ENCODE measurements at regions not wholly inside any gene's neighbourhood (a gene's known extent, or its start where the extent isn't known, plus 50 kb on each side); places are given as distances from the start of the nearest gene placed in this dataset.

DNA sequence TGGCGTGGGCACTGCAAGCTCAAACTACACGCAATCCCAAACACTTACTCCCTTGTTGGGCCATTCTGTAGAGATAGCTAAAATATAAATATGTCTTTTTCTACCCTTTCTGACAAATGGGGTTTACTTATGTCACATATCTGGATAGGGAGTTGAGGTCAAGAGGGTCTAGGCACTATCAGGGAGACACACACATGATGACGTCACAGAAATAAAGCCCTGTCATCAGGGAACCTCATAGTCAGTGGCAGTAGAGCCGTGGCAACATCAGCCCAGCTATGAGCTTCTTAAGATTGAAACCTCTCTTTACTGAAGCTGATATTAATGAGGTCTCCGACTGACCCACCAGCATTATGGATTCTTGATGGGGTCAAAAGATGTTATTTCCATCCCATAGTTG is 234.6 kb upstream of the CDH7 start:
- TF ChIP-seq, protein P1, sequence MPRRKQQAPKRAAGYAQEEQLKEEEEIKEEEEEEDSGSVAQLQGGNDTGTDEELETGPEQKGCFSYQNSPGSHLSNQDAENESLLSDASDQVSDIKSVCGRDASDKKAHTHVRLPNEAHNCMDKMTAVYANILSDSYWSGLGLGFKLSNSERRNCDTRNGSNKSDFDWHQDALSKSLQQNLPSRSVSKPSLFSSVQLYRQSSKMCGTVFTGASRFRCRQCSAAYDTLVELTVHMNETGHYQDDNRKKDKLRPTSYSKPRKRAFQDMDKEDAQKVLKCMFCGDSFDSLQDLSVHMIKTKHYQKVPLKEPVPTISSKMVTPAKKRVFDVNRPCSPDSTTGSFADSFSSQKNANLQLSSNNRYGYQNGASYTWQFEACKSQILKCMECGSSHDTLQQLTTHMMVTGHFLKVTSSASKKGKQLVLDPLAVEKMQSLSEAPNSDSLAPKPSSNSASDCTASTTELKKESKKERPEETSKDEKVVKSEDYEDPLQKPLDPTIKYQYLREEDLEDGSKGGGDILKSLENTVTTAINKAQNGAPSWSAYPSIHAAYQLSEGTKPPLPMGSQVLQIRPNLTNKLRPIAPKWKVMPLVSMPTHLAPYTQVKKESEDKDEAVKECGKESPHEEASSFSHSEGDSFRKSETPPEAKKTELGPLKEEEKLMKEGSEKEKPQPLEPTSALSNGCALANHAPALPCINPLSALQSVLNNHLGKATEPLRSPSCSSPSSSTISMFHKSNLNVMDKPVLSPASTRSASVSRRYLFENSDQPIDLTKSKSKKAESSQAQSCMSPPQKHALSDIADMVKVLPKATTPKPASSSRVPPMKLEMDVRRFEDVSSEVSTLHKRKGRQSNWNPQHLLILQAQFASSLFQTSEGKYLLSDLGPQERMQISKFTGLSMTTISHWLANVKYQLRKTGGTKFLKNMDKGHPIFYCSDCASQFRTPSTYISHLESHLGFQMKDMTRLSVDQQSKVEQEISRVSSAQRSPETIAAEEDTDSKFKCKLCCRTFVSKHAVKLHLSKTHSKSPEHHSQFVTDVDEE (CRISPR knock-in tag; IDR thresholded peaks at IDR 0.05): no peak
- TF ChIP-seq TOX (CRISPR knock-in tag; IDR thresholded peaks at IDR 0.05; ENCODE audit: borderline replicate concordance): no peak
- no peak for TF ChIP-seq RARB (CRISPR knock-in tag; IDR thresholded peaks at IDR 0.05)
- no peak for TF ChIP-seq ESRRG (CRISPR knock-in tag; IDR thresholded peaks at IDR 0.05)
- TF ChIP-seq, protein P2, sequence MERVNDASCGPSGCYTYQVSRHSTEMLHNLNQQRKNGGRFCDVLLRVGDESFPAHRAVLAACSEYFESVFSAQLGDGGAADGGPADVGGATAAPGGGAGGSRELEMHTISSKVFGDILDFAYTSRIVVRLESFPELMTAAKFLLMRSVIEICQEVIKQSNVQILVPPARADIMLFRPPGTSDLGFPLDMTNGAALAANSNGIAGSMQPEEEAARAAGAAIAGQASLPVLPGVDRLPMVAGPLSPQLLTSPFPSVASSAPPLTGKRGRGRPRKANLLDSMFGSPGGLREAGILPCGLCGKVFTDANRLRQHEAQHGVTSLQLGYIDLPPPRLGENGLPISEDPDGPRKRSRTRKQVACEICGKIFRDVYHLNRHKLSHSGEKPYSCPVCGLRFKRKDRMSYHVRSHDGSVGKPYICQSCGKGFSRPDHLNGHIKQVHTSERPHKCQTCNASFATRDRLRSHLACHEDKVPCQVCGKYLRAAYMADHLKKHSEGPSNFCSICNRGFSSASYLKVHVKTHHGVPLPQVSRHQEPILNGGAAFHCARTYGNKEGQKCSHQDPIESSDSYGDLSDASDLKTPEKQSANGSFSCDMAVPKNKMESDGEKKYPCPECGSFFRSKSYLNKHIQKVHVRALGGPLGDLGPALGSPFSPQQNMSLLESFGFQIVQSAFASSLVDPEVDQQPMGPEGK (CRISPR knock-in tag; IDR thresholded peaks at IDR 0.05; ENCODE audit: borderline replicate concordance): no peak
- no peak for TF ChIP-seq GLIS3 (CRISPR knock-in tag; IDR thresholded peaks at IDR 0.05)
- TF ChIP-seq TCF4 (CRISPR knock-in tag; IDR thresholded peaks at IDR 0.05; ENCODE audit: borderline replicate concordance): no peak
- no peak for TF ChIP-seq ZC3H10 (CRISPR knock-in tag; IDR thresholded peaks at IDR 0.05)
- TF ChIP-seq, protein P3, sequence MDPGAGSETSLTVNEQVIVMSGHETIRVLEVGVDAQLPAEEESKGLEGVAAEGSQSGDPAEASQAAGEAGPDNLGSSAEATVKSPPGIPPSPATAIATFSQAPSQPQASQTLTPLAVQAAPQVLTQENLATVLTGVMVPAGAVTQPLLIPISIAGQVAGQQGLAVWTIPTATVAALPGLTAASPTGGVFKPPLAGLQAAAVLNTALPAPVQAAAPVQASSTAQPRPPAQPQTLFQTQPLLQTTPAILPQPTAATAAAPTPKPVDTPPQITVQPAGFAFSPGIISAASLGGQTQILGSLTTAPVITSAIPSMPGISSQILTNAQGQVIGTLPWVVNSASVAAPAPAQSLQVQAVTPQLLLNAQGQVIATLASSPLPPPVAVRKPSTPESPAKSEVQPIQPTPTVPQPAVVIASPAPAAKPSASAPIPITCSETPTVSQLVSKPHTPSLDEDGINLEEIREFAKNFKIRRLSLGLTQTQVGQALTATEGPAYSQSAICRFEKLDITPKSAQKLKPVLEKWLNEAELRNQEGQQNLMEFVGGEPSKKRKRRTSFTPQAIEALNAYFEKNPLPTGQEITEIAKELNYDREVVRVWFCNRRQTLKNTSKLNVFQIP (CRISPR knock-in tag; IDR thresholded peaks at IDR 0.05; ENCODE audit: borderline replicate concordance, low read depth): no peak
- TF ChIP-seq ISL1 (CRISPR knock-in tag; IDR thresholded peaks at IDR 0.05): no peak
- no peak for TF ChIP-seq ZNF70 (CRISPR knock-in tag; IDR thresholded peaks at IDR 0.05)
- TF ChIP-seq ZNF8 (CRISPR knock-in tag; IDR thresholded peaks at IDR 0.05): no peak
- no peak for TF ChIP-seq ARNTL (CRISPR knock-in tag; IDR thresholded peaks at IDR 0.05; ENCODE audit: borderline replicate concordance, low read depth)
- no peak for TF ChIP-seq ZFP3 (CRISPR knock-in tag; IDR thresholded peaks at IDR 0.05)
- TF ChIP-seq PPARA (CRISPR knock-in tag; IDR thresholded peaks at IDR 0.05; ENCODE audit: borderline replicate concordance): no peak
- no peak for TF ChIP-seq ZNF565 (CRISPR knock-in tag; conservative IDR thresholded peaks at IDR 0.05; ENCODE audit: low read depth)
- TF ChIP-seq, protein P4, sequence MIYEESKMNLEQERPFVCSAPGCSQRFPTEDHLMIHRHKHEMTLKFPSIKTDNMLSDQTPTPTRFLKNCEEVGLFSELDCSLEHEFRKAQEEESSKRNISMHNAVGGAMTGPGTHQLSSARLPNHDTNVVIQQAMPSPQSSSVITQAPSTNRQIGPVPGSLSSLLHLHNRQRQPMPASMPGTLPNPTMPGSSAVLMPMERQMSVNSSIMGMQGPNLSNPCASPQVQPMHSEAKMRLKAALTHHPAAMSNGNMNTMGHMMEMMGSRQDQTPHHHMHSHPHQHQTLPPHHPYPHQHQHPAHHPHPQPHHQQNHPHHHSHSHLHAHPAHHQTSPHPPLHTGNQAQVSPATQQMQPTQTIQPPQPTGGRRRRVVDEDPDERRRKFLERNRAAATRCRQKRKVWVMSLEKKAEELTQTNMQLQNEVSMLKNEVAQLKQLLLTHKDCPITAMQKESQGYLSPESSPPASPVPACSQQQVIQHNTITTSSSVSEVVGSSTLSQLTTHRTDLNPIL (CRISPR knock-in tag; IDR thresholded peaks at IDR 0.05; ENCODE audit: low read depth): no peak
- no peak for TF ChIP-seq ZFP30 (CRISPR knock-in tag; IDR thresholded peaks at IDR 0.05)
- TF ChIP-seq OSR1 (CRISPR knock-in tag; IDR thresholded peaks at IDR 0.05): no peak
- TF ChIP-seq CSDC2 (CRISPR knock-in tag; IDR thresholded peaks at IDR 0.05): no peak
- ATAC-seq: no peak

DNA sequence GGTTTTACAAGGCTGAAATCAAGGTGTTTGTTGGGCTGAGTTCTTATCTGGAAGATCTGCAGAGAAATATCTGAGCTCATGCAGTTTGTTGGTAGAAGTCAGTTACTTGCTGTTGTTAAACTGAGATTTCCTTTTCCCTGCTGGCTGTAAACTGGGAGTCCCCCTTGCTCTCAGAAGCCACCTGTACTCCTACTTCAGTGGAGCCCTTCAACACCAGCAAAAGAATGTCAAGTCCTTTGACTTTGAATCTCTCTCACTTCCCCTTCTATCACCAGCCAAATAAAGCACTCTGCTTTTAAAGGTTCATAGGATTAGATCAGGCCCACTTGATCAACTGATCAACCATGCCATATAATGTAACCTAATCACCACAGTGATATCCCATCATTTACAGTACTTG is 252.2 kb upstream of the CDH7 start:
- TF ChIP-seq OSR1 (CRISPR knock-in tag; IDR thresholded peaks at IDR 0.05) (no peak), SNAI2 (CRISPR knock-in tag; IDR thresholded peaks at IDR 0.05) (no peak), TCF4 (CRISPR knock-in tag; IDR thresholded peaks at IDR 0.05; ENCODE audit: borderline replicate concordance) (no peak)
- ATAC-seq: no peak

DNA sequence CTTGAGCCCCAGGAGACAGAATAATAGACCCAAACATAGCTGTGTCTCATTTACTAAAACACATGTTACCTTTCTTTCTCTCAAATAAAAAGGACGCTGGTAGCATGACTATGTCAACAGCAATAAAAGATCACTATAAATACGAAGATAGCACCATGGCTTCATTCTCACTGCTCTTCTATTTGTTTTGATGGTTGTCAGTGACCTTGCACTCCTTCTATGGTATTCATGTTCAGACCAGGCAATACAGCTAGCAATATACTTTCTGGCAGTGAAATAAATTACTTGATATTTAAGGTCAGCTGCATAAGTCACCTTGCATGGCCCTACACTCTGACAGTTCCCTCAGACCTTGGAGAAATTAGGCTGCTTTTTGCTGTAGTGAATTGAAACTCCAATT is 263.2 kb upstream of the CDH7 start:
- no peak for ATAC-seq
- TF ChIP-seq ZNF70 (CRISPR knock-in tag; IDR thresholded peaks at IDR 0.05) (no peak), ZNF8 (CRISPR knock-in tag; IDR thresholded peaks at IDR 0.05) (no peak), RARB (CRISPR knock-in tag; IDR thresholded peaks at IDR 0.05) (no peak), OSR1 (CRISPR knock-in tag; IDR thresholded peaks at IDR 0.05) (no peak), ISL1 (CRISPR knock-in tag; IDR thresholded peaks at IDR 0.05) (no peak), TCF4 (CRISPR knock-in tag; IDR thresholded peaks at IDR 0.05; ENCODE audit: borderline replicate concordance) (no peak), ARNTL (CRISPR knock-in tag; IDR thresholded peaks at IDR 0.05; ENCODE audit: borderline replicate concordance, low read depth) (no peak), ESRRG (CRISPR knock-in tag; IDR thresholded peaks at IDR 0.05) (no peak), BACH2 (CRISPR knock-in tag; IDR thresholded peaks at IDR 0.05; ENCODE audit: borderline replicate concordance) (no peak), TOX (CRISPR knock-in tag; IDR thresholded peaks at IDR 0.05; ENCODE audit: borderline replicate concordance) (no peak), CSDC2 (CRISPR knock-in tag; IDR thresholded peaks at IDR 0.05) (no peak), ZFP30 (CRISPR knock-in tag; IDR thresholded peaks at IDR 0.05) (no peak), ZC3H10 (CRISPR knock-in tag; IDR thresholded peaks at IDR 0.05) (no peak), GLIS3 (CRISPR knock-in tag; IDR thresholded peaks at IDR 0.05) (no peak)
